HG03060 (cell line): ENCODE measurements at regions not wholly inside any gene's neighbourhood (a gene's known extent, or its start where the extent isn't known, plus 50 kb on each side); places are given as distances from the start of the nearest gene placed in this dataset.

ENCODE experiments used
- ATAC-seq: cut with Tn5 transposase; IDR thresholded peaks from one replicate; pipeline ENCODE4 v1.9.1; 2021; ENCODE audit warnings: low read depth, moderate number of reproducible peaks; ENCODE audit not compliant: unreplicated experiment

- ATAC-seq: no peak
These were observed 187.2 kb downstream of the HLX start for GRCh38 chr1:221066351-221067001.

GRCh38 chr1:221067721-221068120, 188.5 kb downstream of the HLX start:
- ATAC-seq: no peak

GRCh38 chr1:221069178-221069903, 190.1 kb downstream of the HLX start:
- ATAC-seq: peak; percentile 76

- no peak for ATAC-seq
These were observed 190.7 kb downstream of the HLX start for GRCh38 chr1:221069986-221070385.

- no peak for ATAC-seq
These were observed 192.5 kb downstream of the HLX start for GRCh38 chr1:221071777-221072176.

- ATAC-seq: no peak
These were observed 193.0 kb downstream of the HLX start for GRCh38 chr1:221072214-221072613.

- no peak for ATAC-seq
These were observed 195.1 kb downstream of the HLX start for GRCh38 chr1:221074332-221074731.

GRCh38 chr1:221075911-221076310, 196.7 kb downstream of the HLX start:
- no peak for ATAC-seq

- no peak for ATAC-seq
These were observed 197.2 kb downstream of the HLX start for GRCh38 chr1:221076391-221076811.

- ATAC-seq: no peak
These were observed 199.2 kb downstream of the HLX start for GRCh38 chr1:221078260-221078965.

GRCh38 chr1:221083902-221084301, 204.7 kb downstream of the HLX start:
- ATAC-seq: no peak

GRCh38 chr1:221084681-221085080, 205.4 kb downstream of the HLX start:
- no peak for ATAC-seq

- ATAC-seq: no peak
These were observed 206.6 kb downstream of the HLX start for GRCh38 chr1:221085701-221086375.

- ATAC-seq: no peak
These were observed 208.7 kb downstream of the HLX start for GRCh38 chr1:221087919-221088318.

GRCh38 chr1:221089273-221089672, 210.0 kb downstream of the HLX start:
- ATAC-seq: no peak

- no peak for ATAC-seq
These were observed 210.6 kb downstream of the HLX start for GRCh38 chr1:221089803-221090202.

- no peak for ATAC-seq
These were observed 214.9 kb downstream of the HLX start for GRCh38 chr1:221093903-221094791.

GRCh38 chr1:221097479-221098281, 218.4 kb downstream of the HLX start:
- no peak for ATAC-seq
